ENCODE measurements at regions not wholly inside any gene's neighbourhood (a gene's known extent, or its start where the extent isn't known, plus 50 kb on each side); places are given as distances from the start of the nearest gene placed in this dataset.

DNA sequence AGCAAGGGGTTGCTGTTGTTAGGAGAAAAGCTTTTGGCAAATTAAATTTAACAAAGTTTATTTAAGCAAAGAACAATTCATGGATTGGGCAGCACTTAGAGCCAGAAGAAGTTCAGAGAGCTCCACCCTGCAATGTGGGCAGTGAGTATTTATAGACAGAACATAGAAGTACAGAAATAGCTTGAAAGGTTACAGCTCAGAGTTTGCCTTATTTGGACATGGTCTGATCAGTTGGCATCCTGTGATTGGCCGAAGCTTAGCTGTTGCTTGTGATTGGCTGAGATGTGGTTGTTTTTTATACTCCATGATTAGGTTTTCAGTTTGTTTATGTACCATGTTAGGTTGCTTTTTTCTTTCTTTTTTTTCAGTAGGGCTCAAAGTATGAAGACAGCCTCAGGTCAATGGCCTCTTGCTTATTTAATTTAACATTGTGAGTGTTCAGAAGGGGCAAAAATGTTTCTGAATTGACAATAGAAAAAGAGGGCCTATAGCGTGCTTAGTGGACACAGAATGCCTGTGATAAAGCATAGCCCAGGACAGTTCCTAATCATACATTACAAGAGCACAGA lies 293.8 kb downstream of the IGSF11 start:
- Histone ChIP-seq H3K36me3 (replicated peaks in 1 of 2; ENCODE audit: control insufficient read depth in 1 of 2, insufficient read depth in 2 of 2, low read length in 1 of 2) (no peaks in the 10 kb centered on the region), H4K20me1 (ENCODE audit: insufficient read depth) (no peaks in the 10 kb centered on the region), H3K9me3 (no peaks in the 10 kb centered on the region), H3K9me2 (no peaks in the 10 kb centered on the region), H3K79me2 (ENCODE audit: insufficient read depth) (no peaks in the 10 kb centered on the region), H3K27ac (ENCODE audit: low read depth in 2 of 2, low read length in 1 of 2) (no peak overlapping the region), H3K4me2 (no peak overlapping the region), H3K4me3 (ENCODE audit: low read depth in 2 of 2, low read length in 1 of 2) (no peak overlapping the region), H3F3A (replicated peaks; ENCODE audit: insufficient read depth) (no peaks in the 10 kb centered on the region), H2AFZ (ENCODE audit: low read depth) (no peak overlapping the region), H3K4me1 (ENCODE audit: control insufficient read depth in 1 of 2, insufficient read depth in 2 of 2, low read depth in 1 of 2, low read length in 1 of 2) (no peaks in the 10 kb centered on the region), H3K27me3 (ENCODE audit: insufficient read depth) (no peaks in the 10 kb centered on the region), H3K9ac (no peak overlapping the region)
- TF ChIP-seq SIN3A (IDR thresholded peaks at IDR 0.05; ENCODE audit: borderline replicate concordance, low read depth, low read length) (no peak), GABPA (IDR thresholded peaks at IDR 0.05; ENCODE audit: low read depth) (no peak)
- DNase-seq: no peak
- ChIA-PET CTCF (no interaction called here), POLR2A (no interaction called here)
- 18% methylated on average over 2 of the region's 2 CpGs for WGBS (ENCODE audit: low lambda C conversion rate)

- POLR2A ChIA-PET: no interaction called here
- CTCF ChIA-PET: interaction anchor here (0.7 kb wide), 1 partner anchor 45 kb away, joined by 3 read pairs; no protein-coding TSS in a partner anchor
Measured at GRCh38 chr3:118742760-118743159, 291.9 kb downstream of the IGSF11 start.

More at GRCh38 chr3:118742760-118743159, 291.9 kb downstream of the IGSF11 start:
- no peak for TF ChIP-seq YY1 (IDR thresholded peaks at IDR 0.05; ENCODE audit: low read depth)
- TF ChIP-seq POLR2AphosphoS5 (IDR thresholded peaks at IDR 0.05; ENCODE audit: low read depth, low read length): no peak
- TF ChIP-seq FOXM1 (IDR thresholded peaks at IDR 0.05; ENCODE audit: low read depth): no peak
- TF ChIP-seq, protein P1, sequence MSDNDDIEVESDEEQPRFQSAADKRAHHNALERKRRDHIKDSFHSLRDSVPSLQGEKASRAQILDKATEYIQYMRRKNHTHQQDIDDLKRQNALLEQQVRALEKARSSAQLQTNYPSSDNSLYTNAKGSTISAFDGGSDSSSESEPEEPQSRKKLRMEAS (IDR thresholded peaks at IDR 0.05; ENCODE audit: low read depth): no peak
- TF ChIP-seq MEF2A (IDR thresholded peaks at IDR 0.05; ENCODE audit: borderline replicate concordance, low read depth): no peak
- no peak for TF ChIP-seq FOSL2 (IDR thresholded peaks at IDR 0.05; ENCODE audit: borderline replicate concordance, low read depth)
- TF ChIP-seq EP300 (IDR thresholded peaks at IDR 0.05; ENCODE audit: borderline replicate concordance in 1 of 2, low read depth in 1 of 2, low read length in 1 of 2): no peak
- no peak for TF ChIP-seq TCF12 (IDR thresholded peaks at IDR 0.05)
- TF ChIP-seq FOXJ3 (CRISPR knock-in tag; IDR thresholded peaks at IDR 0.05): no peak
- no peak for TF ChIP-seq ZBTB33 (IDR thresholded peaks at IDR 0.05; ENCODE audit: borderline replicate concordance, low read depth)
- TF ChIP-seq GATA2 (CRISPR knock-in tag; IDR thresholded peaks at IDR 0.05): no peak
- no peak for TF ChIP-seq MXI1 (IDR thresholded peaks at IDR 0.05; ENCODE audit: low read depth, low read length)
- no peak for TF ChIP-seq USF1 (IDR thresholded peaks at IDR 0.05; ENCODE audit: borderline replicate concordance, low read depth)
- no peak for TF ChIP-seq RXRA (IDR thresholded peaks at IDR 0.05; ENCODE audit: borderline replicate concordance, low read depth)
- no peak for TF ChIP-seq NRF1 (IDR thresholded peaks at IDR 0.05; ENCODE audit: low read depth, low read length)
- no peak for TF ChIP-seq ELF1 (IDR thresholded peaks at IDR 0.05)
- TF ChIP-seq, protein P2, sequence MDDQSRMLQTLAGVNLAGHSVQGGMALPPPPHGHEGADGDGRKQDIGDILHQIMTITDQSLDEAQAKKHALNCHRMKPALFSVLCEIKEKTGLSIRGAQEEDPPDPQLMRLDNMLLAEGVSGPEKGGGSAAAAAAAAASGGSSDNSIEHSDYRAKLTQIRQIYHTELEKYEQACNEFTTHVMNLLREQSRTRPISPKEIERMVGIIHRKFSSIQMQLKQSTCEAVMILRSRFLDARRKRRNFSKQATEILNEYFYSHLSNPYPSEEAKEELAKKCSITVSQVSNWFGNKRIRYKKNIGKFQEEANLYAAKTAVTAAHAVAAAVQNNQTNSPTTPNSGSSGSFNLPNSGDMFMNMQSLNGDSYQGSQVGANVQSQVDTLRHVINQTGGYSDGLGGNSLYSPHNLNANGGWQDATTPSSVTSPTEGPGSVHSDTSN (IDR thresholded peaks at IDR 0.05): no peak
- TF ChIP-seq GABPA (IDR thresholded peaks at IDR 0.05; ENCODE audit: low read depth): no peak
- no peak for TF ChIP-seq RAD21 (IDR thresholded peaks at IDR 0.05; ENCODE audit: low read length)
- no peaks in the 10 kb centered on the region for H3K36me3 ChIP-seq (replicated peaks in 1 of 2; ENCODE audit: control insufficient read depth in 1 of 2, insufficient read depth in 2 of 2, low read length in 1 of 2)
- H3K27ac ChIP-seq (ENCODE audit: low read depth in 2 of 2, low read length in 1 of 2): no peak overlapping the region
- no peak overlapping the region for H3K4me3 ChIP-seq (ENCODE audit: low read depth in 2 of 2, low read length in 1 of 2)
- H3K9me2 ChIP-seq: no peaks in the 10 kb centered on the region
- H3K4me1 ChIP-seq (ENCODE audit: control insufficient read depth in 1 of 2, insufficient read depth in 2 of 2, low read depth in 1 of 2, low read length in 1 of 2): no peaks in the 10 kb centered on the region
- H3K9me3 ChIP-seq: no peaks in the 10 kb centered on the region
- no peak overlapping the region for H3K4me2 ChIP-seq
- 13% methylated on average over 2 of the region's 2 CpGs for WGBS (ENCODE audit: low lambda C conversion rate)
- no peak overlapping the region for H2AFZ ChIP-seq (ENCODE audit: low read depth)
- no peaks in the 10 kb centered on the region for H3F3A ChIP-seq (replicated peaks; ENCODE audit: insufficient read depth)
- H3K79me2 ChIP-seq (ENCODE audit: insufficient read depth): no peaks in the 10 kb centered on the region
- H4K20me1 ChIP-seq (ENCODE audit: insufficient read depth): no peaks in the 10 kb centered on the region
- H3K9ac ChIP-seq: no peak overlapping the region
- H3K27me3 ChIP-seq (ENCODE audit: insufficient read depth): no peaks in the 10 kb centered on the region
- no peak for DNase-seq
